ENCODE measurements at regions not wholly inside any gene's neighbourhood (a gene's known extent, or its start where the extent isn't known, plus 50 kb on each side); places are given as distances from the start of the nearest gene placed in this dataset.

- no peak overlapping the region for H3K9ac ChIP-seq (ENCODE audit: low read length)
- H3K36me3 ChIP-seq (ENCODE audit: low read length): no peaks in the 10 kb centered on the region
- no peaks in the 10 kb centered on the region for H3F3A ChIP-seq (ENCODE audit: insufficient read depth)
- TF ChIP-seq EZH2phosphoT487 (conservative IDR thresholded peaks at IDR 0.05; ENCODE audit: low read length) (no peak), CTCF (IDR thresholded peaks at IDR 0.05; ENCODE audit: insufficient read depth, low read length, poor library complexity, severe bottlenecking) (no peak)
- no peak overlapping the region for H2AFZ ChIP-seq (ENCODE audit: low read depth, low read length, severe bottlenecking)
- no peak overlapping the region for H3K4me2 ChIP-seq (ENCODE audit: low read depth, low read length, poor library complexity, severe bottlenecking)
- no peaks in the 10 kb centered on the region for H4K20me1 ChIP-seq (ENCODE audit: low read depth, low read length)
- no peak overlapping the region for H3K4me3 ChIP-seq (ENCODE audit: insufficient read depth, low read length, poor library complexity, severe bottlenecking)
- no peaks in the 10 kb centered on the region for H3K9me2 ChIP-seq (replicated peaks; ENCODE audit: insufficient read depth, low read length)
- no peaks in the 10 kb centered on the region for H3K9me3 ChIP-seq (ENCODE audit: insufficient read depth, low read length)
- no peaks in the 10 kb centered on the region for H3K27me3 ChIP-seq (ENCODE audit: low read length)
- no peak overlapping the region for H3K27ac ChIP-seq (ENCODE audit: low read depth, low read length)
- no peaks in the 10 kb centered on the region for H3K79me2 ChIP-seq (ENCODE audit: insufficient read depth, low read length)
These were observed 414.0 kb downstream of the SOX9 start for GRCh38 chr17:72534776-72535175.

- no peak overlapping the region for H3K27ac ChIP-seq (ENCODE audit: low read depth, low read length)
- H3K9me3 ChIP-seq (ENCODE audit: insufficient read depth, low read length): no peaks in the 10 kb centered on the region
- no peaks in the 10 kb centered on the region for H3K79me2 ChIP-seq (ENCODE audit: insufficient read depth, low read length)
- no peak overlapping the region for H3K9ac ChIP-seq (ENCODE audit: low read length)
- H3K9me2 ChIP-seq (replicated peaks; ENCODE audit: insufficient read depth, low read length): no peaks in the 10 kb centered on the region
- H4K20me1 ChIP-seq (ENCODE audit: low read depth, low read length): no peaks in the 10 kb centered on the region
- TF ChIP-seq CTCF (IDR thresholded peaks at IDR 0.05; ENCODE audit: insufficient read depth, low read length, poor library complexity, severe bottlenecking) (no peak), EZH2phosphoT487 (conservative IDR thresholded peaks at IDR 0.05; ENCODE audit: low read length) (no peak)
- H3F3A ChIP-seq (ENCODE audit: insufficient read depth): no peaks in the 10 kb centered on the region
- no peak overlapping the region for H3K4me2 ChIP-seq (ENCODE audit: low read depth, low read length, poor library complexity, severe bottlenecking)
- H3K4me3 ChIP-seq (ENCODE audit: insufficient read depth, low read length, poor library complexity, severe bottlenecking): no peak overlapping the region
- no peaks in the 10 kb centered on the region for H3K36me3 ChIP-seq (ENCODE audit: low read length)
- H2AFZ ChIP-seq (ENCODE audit: low read depth, low read length, severe bottlenecking): no peak overlapping the region
- no peaks in the 10 kb centered on the region for H3K27me3 ChIP-seq (ENCODE audit: low read length)
These were observed 414.5 kb downstream of the SOX9 start for GRCh38 chr17:72535346-72535745.

GRCh38 chr17:72535779-72536178 lies 415.0 kb downstream of the SOX9 start:
- Histone ChIP-seq H4K20me1 (ENCODE audit: low read depth, low read length) (no peaks in the 10 kb centered on the region), H2AFZ (ENCODE audit: low read depth, low read length, severe bottlenecking) (no peak overlapping the region), H3K36me3 (ENCODE audit: low read length) (no peaks in the 10 kb centered on the region), H3K9me2 (replicated peaks; ENCODE audit: insufficient read depth, low read length) (no peaks in the 10 kb centered on the region), H3K9me3 (ENCODE audit: insufficient read depth, low read length) (no peaks in the 10 kb centered on the region), H3K27ac (ENCODE audit: low read depth, low read length) (no peak overlapping the region), H3K9ac (ENCODE audit: low read length) (no peak overlapping the region), H3F3A (ENCODE audit: insufficient read depth) (no peaks in the 10 kb centered on the region), H3K27me3 (ENCODE audit: low read length) (no peaks in the 10 kb centered on the region), H3K79me2 (ENCODE audit: insufficient read depth, low read length) (no peaks in the 10 kb centered on the region), H3K4me2 (ENCODE audit: low read depth, low read length, poor library complexity, severe bottlenecking) (no peak overlapping the region), H3K4me3 (ENCODE audit: insufficient read depth, low read length, poor library complexity, severe bottlenecking) (no peak overlapping the region)
- TF ChIP-seq EZH2phosphoT487 (conservative IDR thresholded peaks at IDR 0.05; ENCODE audit: low read length) (no peak), CTCF (IDR thresholded peaks at IDR 0.05; ENCODE audit: insufficient read depth, low read length, poor library complexity, severe bottlenecking) (no peak)
